GM21515 (cell line): ENCODE measurements at regions not wholly inside any gene's neighbourhood (a gene's known extent, or its start where the extent isn't known, plus 50 kb on each side); places are given as distances from the start of the nearest gene placed in this dataset.

Source experiments
- ATAC-seq: cut with Tn5 transposase; IDR thresholded peaks from one replicate; pipeline ENCODE4 v1.9.1; 2021; ENCODE audit not compliant: unreplicated experiment

GRCh38 chr2:54388076-54388475 is 68.1 kb upstream of the SPTBN1 start:
- no peak for ATAC-seq

- ATAC-seq: no peak
Measured at GRCh38 chr2:54392555-54393324, 63.4 kb upstream of the SPTBN1 start.

GRCh38 chr2:54394392-54394791 is 61.7 kb upstream of the SPTBN1 start:
- peak; percentile 59 for ATAC-seq

GRCh38 chr2:54396107-54396506 is 60.0 kb upstream of the SPTBN1 start:
- ATAC-seq: no peak

GRCh38 chr2:54396798-54397197 is 59.3 kb upstream of the SPTBN1 start:
- ATAC-seq: no peak

- ATAC-seq: no peak
Measured at GRCh38 chr2:54397426-54397825, 58.7 kb upstream of the SPTBN1 start.

GRCh38 chr2:54401554-54401953 is 54.6 kb upstream of the SPTBN1 start:
- no peak for ATAC-seq

- ATAC-seq: no peak
Measured at GRCh38 chr2:54402350-54402749, 53.8 kb upstream of the SPTBN1 start.

- no peak for ATAC-seq
Measured at GRCh38 chr2:54403512-54404238, 52.5 kb upstream of the SPTBN1 start.

GRCh38 chr2:54404270-54404669 is 51.9 kb upstream of the SPTBN1 start:
- no peak for ATAC-seq

GRCh38 chr2:54406031-54406430 is 50.1 kb upstream of the SPTBN1 start:
- ATAC-seq: no peak
